ENCODE measurements at regions not wholly inside any gene's neighbourhood (a gene's known extent, or its start where the extent isn't known, plus 50 kb on each side); places are given as distances from the start of the nearest gene placed in this dataset.
A peak's percentile ranks its signal among the peaks of the same experiment; 100 is the strongest.

DNA sequence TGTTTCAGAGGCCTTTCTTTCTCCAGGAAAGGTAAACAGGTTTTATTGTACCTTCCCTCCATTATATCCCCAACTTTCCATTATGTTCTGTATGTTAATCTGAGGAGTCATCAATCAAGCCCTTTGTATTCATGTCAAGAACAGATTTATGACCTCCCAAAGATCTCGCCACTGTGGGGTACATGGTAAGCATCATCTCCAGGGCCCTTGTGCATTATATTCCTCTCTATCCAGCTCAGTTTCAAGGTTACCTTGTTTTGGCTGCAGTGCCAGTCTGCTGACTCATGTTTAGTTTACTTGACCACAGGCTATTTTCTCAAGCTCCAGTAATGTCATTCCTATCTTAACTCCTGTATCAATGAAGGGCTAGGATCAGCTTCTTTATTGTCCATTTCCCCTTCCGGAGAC, 125.1 kb upstream of the FRMPD4 start:
- Histone ChIP-seq H3K4me3 (ENCODE audit: low read depth, low read length) (no peak overlapping the region), H3K27ac (ENCODE audit: low read depth, low read length) (no peak overlapping the region), H3K4me1 (ENCODE audit: control insufficient read depth, insufficient read depth, low read length) (no peaks in the 10 kb centered on the region), H3K36me3 (ENCODE audit: control insufficient read depth, insufficient read depth, low read length) (no peaks in the 10 kb centered on the region), H3K27me3 (ENCODE audit: control insufficient read depth, insufficient read depth, low read length) (no peaks in the 10 kb centered on the region), H3K9me3 (ENCODE audit: control insufficient read depth, insufficient read depth, low read length) (no peaks in the 10 kb centered on the region)
- DNase-seq (ENCODE audit: low read depth in 4 of 6, low spot score in 6 of 6), result no peak
- WGBS (ENCODE audit: insufficient coverage), result 43% methylated on average over 1 of the region's 2 CpGs

- H3K4me1 ChIP-seq (ENCODE audit: control insufficient read depth, insufficient read depth, low read length), result no peaks in the 10 kb centered on the region
- no CpG with 5 or more reads among the region's 1 CpG for WGBS (ENCODE audit: insufficient coverage)
- no peak overlapping the region for H3K4me3 ChIP-seq (ENCODE audit: low read depth, low read length)
- no peaks in the 10 kb centered on the region for H3K36me3 ChIP-seq (ENCODE audit: control insufficient read depth, insufficient read depth, low read length)
- H3K27me3 ChIP-seq (ENCODE audit: control insufficient read depth, insufficient read depth, low read length), result no peaks in the 10 kb centered on the region
- peak in 1 of 6 donors; percentile 26 for DNase-seq (ENCODE audit: low read depth in 4 of 6, low spot score in 6 of 6)
- H3K27ac ChIP-seq (ENCODE audit: low read depth, low read length), result no peak overlapping the region
- H3K9me3 ChIP-seq (ENCODE audit: control insufficient read depth, insufficient read depth, low read length), result no peaks in the 10 kb centered on the region
Measured at GRCh38 chrX:12021698-12022097, 116.6 kb upstream of the FRMPD4 start.

- Histone ChIP-seq H3K36me3 (ENCODE audit: control insufficient read depth, insufficient read depth, low read length) (no peaks in the 10 kb centered on the region), H3K4me3 (ENCODE audit: low read depth, low read length) (no peak overlapping the region), H3K27me3 (ENCODE audit: control insufficient read depth, insufficient read depth, low read length) (no peaks in the 10 kb centered on the region), H3K9me3 (ENCODE audit: control insufficient read depth, insufficient read depth, low read length) (no peaks in the 10 kb centered on the region), H3K4me1 (ENCODE audit: control insufficient read depth, insufficient read depth, low read length) (no peaks in the 10 kb centered on the region), H3K27ac (ENCODE audit: low read depth, low read length) (no peak overlapping the region)
- DNase-seq (ENCODE audit: low read depth in 4 of 6, low spot score in 6 of 6), result no peak
- no CpG with 5 or more reads among the region's 2 CpGs for WGBS (ENCODE audit: insufficient coverage)
Measured at GRCh38 chrX:12026481-12026880, 111.8 kb upstream of the FRMPD4 start.

DNA sequence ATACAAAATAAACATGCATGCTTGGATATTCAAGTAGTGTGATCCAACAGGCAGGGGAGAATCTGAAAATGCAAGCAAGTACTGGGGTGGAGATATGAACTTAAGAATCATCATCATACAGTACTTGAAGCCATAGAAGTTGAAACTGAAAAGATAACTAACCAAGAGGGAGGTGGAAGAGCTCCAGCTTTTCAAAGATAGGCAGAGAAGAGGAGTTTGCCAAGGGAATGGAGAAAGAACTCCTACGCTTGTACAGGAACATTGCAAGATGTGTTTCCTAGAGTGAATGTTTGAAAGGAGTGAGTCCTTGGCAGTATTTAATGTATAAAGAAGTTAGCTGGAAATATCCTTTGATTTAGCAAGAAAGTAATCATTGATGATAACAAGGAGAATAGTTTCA, 106.2 kb upstream of the FRMPD4 start:
- DNase-seq (ENCODE audit: low read depth in 4 of 6, low spot score in 6 of 6), result no peak
- no peaks in the 10 kb centered on the region for H3K27me3 ChIP-seq (ENCODE audit: control insufficient read depth, insufficient read depth, low read length)
- no peaks in the 10 kb centered on the region for H3K9me3 ChIP-seq (ENCODE audit: control insufficient read depth, insufficient read depth, low read length)
- H3K27ac ChIP-seq (ENCODE audit: low read depth, low read length), result no peak overlapping the region
- 69% methylated on average over 1 of the region's 1 CpG for WGBS (ENCODE audit: insufficient coverage)
- no peaks in the 10 kb centered on the region for H3K36me3 ChIP-seq (ENCODE audit: control insufficient read depth, insufficient read depth, low read length)
- no peaks in the 10 kb centered on the region for H3K4me1 ChIP-seq (ENCODE audit: control insufficient read depth, insufficient read depth, low read length)
- no peak overlapping the region for H3K4me3 ChIP-seq (ENCODE audit: low read depth, low read length)

DNA sequence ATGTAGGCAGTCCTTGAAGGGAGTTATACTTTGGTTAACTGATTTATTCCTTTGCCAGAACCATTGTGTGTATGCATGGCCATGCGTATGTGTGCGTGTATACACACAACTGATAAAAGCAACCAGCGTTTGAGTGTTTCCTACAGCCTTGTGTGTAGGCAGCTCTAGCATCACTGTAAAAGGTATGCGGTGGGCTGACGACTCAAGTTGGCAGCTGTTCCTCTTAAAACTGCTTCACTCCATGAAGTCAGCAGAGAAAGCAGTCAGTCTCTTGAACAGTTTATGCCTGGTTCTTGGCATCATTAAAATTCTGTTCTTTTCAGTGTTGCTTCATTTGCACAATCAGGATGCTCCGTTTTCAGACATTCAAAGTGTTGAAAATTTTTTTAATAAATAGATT, 103.5 kb upstream of the FRMPD4 start:
- no peaks in the 10 kb centered on the region for H3K36me3 ChIP-seq (ENCODE audit: control insufficient read depth, insufficient read depth, low read length)
- no peak overlapping the region for H3K27ac ChIP-seq (ENCODE audit: low read depth, low read length)
- H3K4me1 ChIP-seq (ENCODE audit: control insufficient read depth, insufficient read depth, low read length), result no peaks in the 10 kb centered on the region
- 72% methylated on average over 5 of the region's 6 CpGs for WGBS (ENCODE audit: insufficient coverage)
- DNase-seq (ENCODE audit: low read depth in 4 of 6, low spot score in 6 of 6), result peak in 2 of 6 donors; percentile 1 to 17
- H3K9me3 ChIP-seq (ENCODE audit: control insufficient read depth, insufficient read depth, low read length), result no peaks in the 10 kb centered on the region
- no peaks in the 10 kb centered on the region for H3K27me3 ChIP-seq (ENCODE audit: control insufficient read depth, insufficient read depth, low read length)
- H3K4me3 ChIP-seq (ENCODE audit: low read depth, low read length), result no peak overlapping the region

- WGBS (ENCODE audit: insufficient coverage), result 66% methylated on average over 2 of the region's 4 CpGs
- Histone ChIP-seq H3K4me3 (ENCODE audit: low read depth, low read length) (no peak overlapping the region), H3K9me3 (ENCODE audit: control insufficient read depth, insufficient read depth, low read length) (no peaks in the 10 kb centered on the region), H3K36me3 (ENCODE audit: control insufficient read depth, insufficient read depth, low read length) (no peaks in the 10 kb centered on the region), H3K4me1 (ENCODE audit: control insufficient read depth, insufficient read depth, low read length) (no peaks in the 10 kb centered on the region), H3K27me3 (ENCODE audit: control insufficient read depth, insufficient read depth, low read length) (no peaks in the 10 kb centered on the region), H3K27ac (ENCODE audit: low read depth, low read length) (no peak overlapping the region)
- no peak for DNase-seq (ENCODE audit: low read depth in 4 of 6, low spot score in 6 of 6)
Measured at GRCh38 chrX:12042615-12043014, 95.7 kb upstream of the FRMPD4 start.

DNA sequence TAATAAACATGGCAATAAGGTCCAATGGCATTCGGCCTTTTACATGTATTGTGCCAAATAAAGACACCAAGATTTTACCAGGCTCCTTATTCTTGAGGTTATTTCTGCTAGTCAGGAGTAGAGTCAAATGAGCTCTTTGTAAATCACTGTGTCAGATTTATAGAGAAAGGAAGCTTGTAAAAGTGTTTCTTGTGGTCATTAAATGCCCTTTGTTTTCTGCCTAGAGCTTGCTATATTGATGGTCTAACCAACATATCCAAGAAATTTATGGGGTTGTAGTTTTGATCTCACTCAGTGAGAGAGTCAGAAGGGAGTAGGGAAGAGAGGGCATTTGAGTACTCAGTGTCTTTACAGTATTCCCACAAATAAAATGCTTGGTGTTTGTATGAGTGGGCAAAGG, 86.2 kb upstream of the FRMPD4 start:
- no CpG with 5 or more reads among the region's 1 CpG for WGBS (ENCODE audit: insufficient coverage)

GRCh38 chrX:12058087-12058486, 80.2 kb upstream of the FRMPD4 start:
- no peak overlapping the region for H3K4me3 ChIP-seq (ENCODE audit: low read depth, low read length)
- H3K27ac ChIP-seq (ENCODE audit: low read depth, low read length), result no peak overlapping the region
- 60% methylated on average over 1 of the region's 4 CpGs for WGBS (ENCODE audit: insufficient coverage)
- no peaks in the 10 kb centered on the region for H3K9me3 ChIP-seq (ENCODE audit: control insufficient read depth, insufficient read depth, low read length)
- no peaks in the 10 kb centered on the region for H3K4me1 ChIP-seq (ENCODE audit: control insufficient read depth, insufficient read depth, low read length)
- no peaks in the 10 kb centered on the region for H3K36me3 ChIP-seq (ENCODE audit: control insufficient read depth, insufficient read depth, low read length)
- H3K27me3 ChIP-seq (ENCODE audit: control insufficient read depth, insufficient read depth, low read length), result no peaks in the 10 kb centered on the region
- DNase-seq (ENCODE audit: low read depth in 4 of 6, low spot score in 6 of 6), result no peak

More for the DNA sequence above, 86.2 kb upstream of the FRMPD4 start:
- no peak for DNase-seq (ENCODE audit: low read depth in 4 of 6, low spot score in 6 of 6)
- no peaks in the 10 kb centered on the region for H3K27me3 ChIP-seq (ENCODE audit: control insufficient read depth, insufficient read depth, low read length)
- no peaks in the 10 kb centered on the region for H3K4me1 ChIP-seq (ENCODE audit: control insufficient read depth, insufficient read depth, low read length)
- no peak overlapping the region for H3K27ac ChIP-seq (ENCODE audit: low read depth, low read length)
- H3K36me3 ChIP-seq (ENCODE audit: control insufficient read depth, insufficient read depth, low read length), result no peaks in the 10 kb centered on the region
- H3K4me3 ChIP-seq (ENCODE audit: low read depth, low read length), result no peak overlapping the region
- H3K9me3 ChIP-seq (ENCODE audit: control insufficient read depth, insufficient read depth, low read length), result no peaks in the 10 kb centered on the region

DNA sequence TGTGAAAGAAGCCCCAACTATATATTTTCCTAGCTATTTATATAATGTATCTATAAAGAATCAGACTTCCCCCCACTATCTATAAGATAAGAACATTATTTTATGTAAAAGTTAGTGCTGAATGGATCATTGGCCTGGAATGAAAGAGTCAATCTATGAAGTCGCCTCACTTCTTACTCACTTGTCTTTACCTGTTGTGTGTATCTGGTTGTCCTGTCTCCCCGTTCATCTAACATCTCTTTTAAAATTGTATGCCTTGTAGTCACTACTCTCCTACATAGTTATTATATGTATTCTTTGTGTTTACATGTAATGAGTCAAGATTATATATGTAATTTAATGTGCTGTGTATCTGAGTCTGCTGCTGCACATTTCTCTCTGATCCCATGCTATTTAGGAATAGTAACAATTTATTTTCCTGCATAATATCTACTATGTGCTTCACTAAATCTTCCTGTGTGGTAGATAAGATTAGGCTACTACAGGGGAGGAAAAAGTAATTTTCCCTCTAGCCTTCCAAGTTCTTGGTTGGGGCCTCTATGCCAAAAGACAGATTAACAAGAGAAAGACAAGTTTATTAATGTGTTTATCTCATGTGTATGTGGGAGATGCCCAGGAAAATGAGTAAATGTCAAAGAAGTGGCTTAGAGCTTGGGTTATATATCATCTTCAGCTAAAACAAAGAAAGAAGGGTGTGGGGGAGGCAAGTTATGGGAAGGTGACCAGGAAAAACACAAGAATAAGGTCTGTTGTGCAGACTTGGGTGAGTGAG, 77.6 kb upstream of the FRMPD4 start:
- Histone ChIP-seq H3K27me3 (ENCODE audit: control insufficient read depth, insufficient read depth, low read length) (no peaks in the 10 kb centered on the region), H3K4me3 (ENCODE audit: low read depth, low read length) (no peak overlapping the region), H3K36me3 (ENCODE audit: control insufficient read depth, insufficient read depth, low read length) (no peaks in the 10 kb centered on the region), H3K27ac (ENCODE audit: low read depth, low read length) (no peak overlapping the region), H3K9me3 (ENCODE audit: control insufficient read depth, insufficient read depth, low read length) (no peaks in the 10 kb centered on the region), H3K4me1 (ENCODE audit: control insufficient read depth, insufficient read depth, low read length) (no peaks in the 10 kb centered on the region)
- no CpG with 5 or more reads among the region's 2 CpGs for WGBS (ENCODE audit: insufficient coverage)
- no peak for DNase-seq (ENCODE audit: low read depth in 4 of 6, low spot score in 6 of 6)

DNA sequence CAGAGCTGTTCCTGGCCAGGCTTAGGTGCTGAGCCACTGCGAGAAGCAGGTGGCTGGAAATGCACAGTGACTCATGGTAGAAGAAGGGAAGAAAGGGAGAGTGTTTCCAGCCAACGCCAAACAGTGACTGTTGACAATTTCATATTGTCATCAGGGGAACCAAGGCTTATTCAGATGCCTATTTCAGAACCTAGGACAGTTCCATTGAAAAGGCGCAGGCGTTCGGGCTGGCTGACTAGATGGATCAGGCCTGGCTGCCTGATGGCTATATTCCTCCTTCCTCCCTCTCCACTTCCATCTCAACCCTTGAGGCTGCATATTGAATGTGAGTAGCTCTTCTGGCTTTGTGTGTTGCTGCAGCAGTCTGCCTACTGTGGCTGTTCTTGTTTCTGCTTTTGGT, 73.0 kb upstream of the FRMPD4 start:
- peak in 1 of 6 donors; percentile 14 for DNase-seq (ENCODE audit: low read depth in 4 of 6, low spot score in 6 of 6)
- Histone ChIP-seq H3K4me1 (ENCODE audit: control insufficient read depth, insufficient read depth, low read length) (no peaks in the 10 kb centered on the region), H3K4me3 (ENCODE audit: low read depth, low read length) (no peak overlapping the region), H3K27me3 (ENCODE audit: control insufficient read depth, insufficient read depth, low read length) (no peaks in the 10 kb centered on the region), H3K27ac (ENCODE audit: low read depth, low read length) (no peak overlapping the region), H3K36me3 (ENCODE audit: control insufficient read depth, insufficient read depth, low read length) (no peaks in the 10 kb centered on the region), H3K9me3 (ENCODE audit: control insufficient read depth, insufficient read depth, low read length) (no peaks in the 10 kb centered on the region)
- 25% methylated on average over 1 of the region's 5 CpGs for WGBS (ENCODE audit: insufficient coverage)

Measured in spinal cord (tissue), 9 donors.